ENCODE measurements at regions not wholly inside any gene's neighbourhood (a gene's known extent, or its start where the extent isn't known, plus 50 kb on each side); places are given as distances from the start of the nearest gene placed in this dataset.
"Not testable (repeated sequence)": the region's sequence is repeated elsewhere in the genome, so short reads cannot be mapped to it uniquely, and the experiment has no call there.

- intact Hi-C loops (cut with DNase I): no loop called here
These were observed 427.8 kb downstream of the ARL4A start for GRCh38 chr7:13115157-13115772.

GRCh38 chr7:13115855-13116254 lies 428.4 kb downstream of the ARL4A start:
- Histone ChIP-seq H3K4me3 (no peak overlapping the region), H3K9me3 (no peaks in the 10 kb centered on the region), H3K4me1 (no peaks in the 10 kb centered on the region), H3K27ac (no peak overlapping the region), H3K36me3 (no peaks in the 10 kb centered on the region), H3K27me3 (ENCODE audit: low read depth) (no peaks in the 10 kb centered on the region)
- DNase-seq (no peak), ATAC-seq (no peak)
- TF ChIP-seq CTCF (IDR thresholded peaks at IDR 0.05): no peak
- intact Hi-C loops (cut with DNase I): no loop called here

More at GRCh38 chr7:13115157-13115772, 427.8 kb downstream of the ARL4A start:
- H3K4me1 ChIP-seq: no peaks in the 10 kb centered on the region
- ATAC-seq (no peak), DNase-seq (no peak)
- H3K36me3 ChIP-seq: no peaks in the 10 kb centered on the region
- H3K27me3 ChIP-seq (ENCODE audit: low read depth): no peaks in the 10 kb centered on the region
- no peaks in the 10 kb centered on the region for H3K9me3 ChIP-seq
- H3K4me3 ChIP-seq: no peak overlapping the region
- no peak for TF ChIP-seq CTCF (IDR thresholded peaks at IDR 0.05)
- H3K27ac ChIP-seq: no peak overlapping the region

- ATAC-seq (no peak), DNase-seq (no peak)
- TF ChIP-seq CTCF (IDR thresholded peaks at IDR 0.05): no peak
- intact Hi-C loops (cut with DNase I): no loop called here
- no peaks in the 10 kb centered on the region for H3K27me3 ChIP-seq (ENCODE audit: low read depth)
- no peak overlapping the region for H3K4me3 ChIP-seq
- H3K27ac ChIP-seq: no peak overlapping the region
- no peaks in the 10 kb centered on the region for H3K4me1 ChIP-seq
- H3K36me3 ChIP-seq: no peaks in the 10 kb centered on the region
- no peaks in the 10 kb centered on the region for H3K9me3 ChIP-seq
These were observed 429.7 kb downstream of the ARL4A start for GRCh38 chr7:13117103-13117502.

- intact Hi-C loops (cut with DNase I): no loop called here
- ATAC-seq: no peak
These were observed 430.2 kb downstream of the ARL4A start for GRCh38 chr7:13117592-13117991.

GRCh38 chr7:13124629-13125028 lies 437.2 kb downstream of the ARL4A start:
- ATAC-seq; H3K27ac ChIP-seq; H3K4me3 ChIP-seq; H3K9me3 ChIP-seq; H3K27me3 ChIP-seq (ENCODE audit: low read depth); H3K36me3 ChIP-seq; H3K4me1 ChIP-seq; DNase-seq; intact Hi-C loops (cut with DNase I): not testable (repeated sequence)

More at GRCh38 chr7:13117592-13117991, 430.2 kb downstream of the ARL4A start:
- H3K4me1 ChIP-seq: no peaks in the 10 kb centered on the region
- DNase-seq: no peak
- no peaks in the 10 kb centered on the region for H3K27me3 ChIP-seq (ENCODE audit: low read depth)
- H3K9me3 ChIP-seq: no peaks in the 10 kb centered on the region
- TF ChIP-seq CTCF (IDR thresholded peaks at IDR 0.05): no peak
- H3K4me3 ChIP-seq: no peak overlapping the region
- H3K36me3 ChIP-seq: no peaks in the 10 kb centered on the region
- no peak overlapping the region for H3K27ac ChIP-seq

- intact Hi-C loops (cut with DNase I): no loop called here
- Histone ChIP-seq H3K4me1 (no peaks in the 10 kb centered on the region), H3K27me3 (ENCODE audit: low read depth) (no peaks in the 10 kb centered on the region), H3K27ac (no peak overlapping the region), H3K9me3 (no peaks in the 10 kb centered on the region), H3K4me3 (no peak overlapping the region), H3K36me3 (no peaks in the 10 kb centered on the region)
- no peak for ATAC-seq
- TF ChIP-seq CTCF (IDR thresholded peaks at IDR 0.05): no peak
- DNase-seq: no peak
These were observed 438.9 kb downstream of the ARL4A start for GRCh38 chr7:13126347-13126746.

All from lower lobe of right lung (tissue), 2 donors.